ENCODE measurements at regions not wholly inside any gene's neighbourhood (a gene's known extent, or its start where the extent isn't known, plus 50 kb on each side); places are given as distances from the start of the nearest gene placed in this dataset.

GRCh38 chrX:86917959-86918358 is 599.6 kb upstream of the KLHL4 start:
- Histone ChIP-seq H3K4me3 (ENCODE audit: low read length) (no peak overlapping the region), H3K27me3 (ENCODE audit: control insufficient read depth, insufficient read depth, low read length) (no peaks in the 10 kb centered on the region), H3K9me3 (ENCODE audit: control insufficient read depth, insufficient read depth, low read length) (no peaks in the 10 kb centered on the region), H3K4me1 (ENCODE audit: control insufficient read depth, insufficient read depth, low read length) (no peaks in the 10 kb centered on the region), H3K36me3 (ENCODE audit: control insufficient read depth, insufficient read depth, low read length) (no peaks in the 10 kb centered on the region), H3K27ac (ENCODE audit: low read length) (no peak overlapping the region)
- no peak overlapping the region for H3K27ac Mint-ChIP-seq
- 89% methylated on average over 1 of the region's 2 CpGs for WGBS (ENCODE audit: insufficient coverage)
- H3K9me3 Mint-ChIP-seq = peaks cover 2 to 11% of the 10 kb centered on the region in 2 donors
- H3K4me1 Mint-ChIP-seq = no peaks in the 10 kb centered on the region
- H3K36me3 Mint-ChIP-seq = no peaks in the 10 kb centered on the region
- DNase-seq (no peak), ATAC-seq (no peak)
- intact Hi-C loops (cut with micrococcal nuclease) = no loop called here
- no peak overlapping the region for H3K4me3 Mint-ChIP-seq
- TF ChIP-seq CTCF (IDR thresholded peaks at IDR 0.05) = no peak
- no peaks in the 10 kb centered on the region for H3K27me3 Mint-ChIP-seq (ENCODE audit: low read depth in 2 of 2)

GRCh38 chrX:86930419-86930818 is 587.2 kb upstream of the KLHL4 start:
- intact Hi-C loops (cut with micrococcal nuclease) = no loop called here
- TF ChIP-seq CTCF (IDR thresholded peaks at IDR 0.05) = no peak
- no peaks in the 10 kb centered on the region for H3K4me1 Mint-ChIP-seq
- Histone ChIP-seq H3K27ac (ENCODE audit: low read length) (no peak overlapping the region), H3K27me3 (ENCODE audit: control insufficient read depth, insufficient read depth, low read length) (no peaks in the 10 kb centered on the region), H3K4me1 (ENCODE audit: control insufficient read depth, insufficient read depth, low read length) (no peaks in the 10 kb centered on the region), H3K36me3 (ENCODE audit: control insufficient read depth, insufficient read depth, low read length) (no peaks in the 10 kb centered on the region), H3K4me3 (ENCODE audit: low read length) (no peak overlapping the region), H3K9me3 (ENCODE audit: control insufficient read depth, insufficient read depth, low read length) (no peaks in the 10 kb centered on the region)
- H3K9me3 Mint-ChIP-seq = peaks cover 0 to 2% of the 10 kb centered on the region in 2 donors
- H3K27ac Mint-ChIP-seq = no peak overlapping the region
- DNase-seq = no peak
- no peaks in the 10 kb centered on the region for H3K27me3 Mint-ChIP-seq (ENCODE audit: low read depth in 2 of 2)
- no CpG with 5 or more reads among the region's 1 CpG for WGBS (ENCODE audit: insufficient coverage)
- no peak overlapping the region for H3K4me3 Mint-ChIP-seq
- no peak for ATAC-seq
- H3K36me3 Mint-ChIP-seq = no peaks in the 10 kb centered on the region

- no peak overlapping the region for H3K27ac Mint-ChIP-seq
- WGBS (ENCODE audit: insufficient coverage) = 87% methylated on average over 5 of the region's 5 CpGs
Measured at GRCh38 chrX:86935988-86936387, 581.6 kb upstream of the KLHL4 start.

More at GRCh38 chrX:86935988-86936387, 581.6 kb upstream of the KLHL4 start:
- Mint-ChIP-seq H3K27me3 (ENCODE audit: low read depth in 2 of 2) (peaks cover 0 to 8% of the 10 kb centered on the region in 2 donors), H3K4me3 (no peak overlapping the region), H3K9me3 (peaks cover 2 to 3% of the 10 kb centered on the region in 2 donors), H3K36me3 (no peaks in the 10 kb centered on the region), H3K4me1 (no peaks in the 10 kb centered on the region)
- intact Hi-C loops (cut with micrococcal nuclease) = no loop called here
- no peak for ATAC-seq
- Histone ChIP-seq H3K27me3 (ENCODE audit: control insufficient read depth, insufficient read depth, low read length) (no peaks in the 10 kb centered on the region), H3K4me3 (ENCODE audit: low read length) (no peak overlapping the region), H3K4me1 (ENCODE audit: control insufficient read depth, insufficient read depth, low read length) (no peaks in the 10 kb centered on the region), H3K9me3 (ENCODE audit: control insufficient read depth, insufficient read depth, low read length) (no peaks in the 10 kb centered on the region), H3K36me3 (ENCODE audit: control insufficient read depth, insufficient read depth, low read length) (no peaks in the 10 kb centered on the region), H3K27ac (ENCODE audit: low read length) (no peak overlapping the region)
- DNase-seq = no peak
- TF ChIP-seq CTCF (IDR thresholded peaks at IDR 0.05) = no peak

Data from natural killer cell (primary cell).